ENCODE measurements at regions not wholly inside any gene's neighbourhood (a gene's known extent, or its start where the extent isn't known, plus 50 kb on each side); places are given as distances from the start of the nearest gene placed in this dataset.
"Not testable (repeated sequence)": the region's sequence is repeated elsewhere in the genome, so short reads cannot be mapped to it uniquely, and the experiment has no call there.

DNA sequence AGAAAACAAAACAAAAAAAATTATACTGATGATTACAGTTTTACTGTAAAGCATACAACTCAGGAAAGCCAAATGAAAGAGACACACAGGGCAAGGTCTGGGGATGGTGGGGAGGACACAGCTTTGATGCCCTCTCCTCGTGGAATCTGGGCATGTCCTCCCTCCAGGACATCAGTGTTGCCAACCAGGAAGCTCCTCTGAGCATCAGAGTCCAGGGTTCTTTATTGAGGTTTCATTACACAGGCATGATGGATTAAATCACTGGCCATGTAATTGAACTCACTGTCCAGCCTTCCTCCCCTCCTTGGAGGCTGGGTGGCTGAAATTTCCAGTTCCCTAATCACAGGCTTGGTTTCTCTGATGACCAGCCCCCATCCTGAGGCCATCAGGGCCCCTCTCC, 89.6 kb upstream of the MIER3 start:
- DNase-seq, result no peak
- Histone ChIP-seq H3K4me1 (no peaks in the 10 kb centered on the region), H3K27me3 (no peaks in the 10 kb centered on the region), H3K4me3 (no peak overlapping the region), H3K27ac (no peak overlapping the region), H3K36me3 (no peaks in the 10 kb centered on the region), H3K9me3 (replicated peaks) (no peaks in the 10 kb centered on the region)

DNA sequence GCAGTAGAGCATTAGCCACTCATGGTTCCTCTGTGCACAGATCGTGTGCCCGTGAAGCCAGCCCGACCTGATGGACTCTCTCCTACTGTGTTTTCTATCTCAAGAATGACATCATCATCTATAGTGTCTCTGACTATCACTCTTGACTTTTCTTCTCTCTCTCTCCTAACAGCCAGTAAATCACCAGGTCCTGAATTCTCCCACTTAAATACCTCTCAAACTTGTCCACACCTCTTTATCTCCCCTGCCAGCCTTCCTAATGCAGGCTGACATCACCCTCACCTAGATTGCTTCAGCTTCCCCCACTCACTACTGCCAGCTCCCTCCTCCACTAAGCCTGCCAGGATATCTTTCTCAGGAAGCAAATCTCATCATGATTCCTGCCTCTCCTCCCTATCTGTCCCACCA, 90.6 kb upstream of the MIER3 start:
- no peak overlapping the region for H3K4me3 ChIP-seq
- DNase-seq, result no peak
- H3K9me3 ChIP-seq (replicated peaks), result no peaks in the 10 kb centered on the region
- no peaks in the 10 kb centered on the region for H3K27me3 ChIP-seq
- no peaks in the 10 kb centered on the region for H3K36me3 ChIP-seq
- no peaks in the 10 kb centered on the region for H3K4me1 ChIP-seq
- no peak overlapping the region for H3K27ac ChIP-seq

DNA sequence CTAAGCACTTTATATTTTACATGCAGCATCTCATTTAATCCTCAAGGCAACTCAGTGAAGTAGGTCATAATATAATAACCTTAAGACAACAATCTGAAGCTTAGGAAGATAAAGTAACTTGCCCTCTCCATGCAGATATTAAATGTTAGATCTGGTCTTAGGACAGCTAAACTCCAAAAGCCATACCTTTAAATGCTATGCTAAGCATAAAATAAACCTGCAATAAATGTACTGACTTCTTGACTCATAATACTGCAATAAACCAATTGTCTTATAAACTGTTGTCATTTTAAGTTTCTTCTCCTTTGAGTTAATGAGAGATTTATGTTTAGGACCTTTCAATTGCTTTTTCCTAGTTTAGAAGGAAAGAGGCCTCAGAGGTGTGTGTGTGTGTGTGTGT, 102.2 kb upstream of the MIER3 start:
- H3K27ac ChIP-seq, result no peak overlapping the region

DNA sequence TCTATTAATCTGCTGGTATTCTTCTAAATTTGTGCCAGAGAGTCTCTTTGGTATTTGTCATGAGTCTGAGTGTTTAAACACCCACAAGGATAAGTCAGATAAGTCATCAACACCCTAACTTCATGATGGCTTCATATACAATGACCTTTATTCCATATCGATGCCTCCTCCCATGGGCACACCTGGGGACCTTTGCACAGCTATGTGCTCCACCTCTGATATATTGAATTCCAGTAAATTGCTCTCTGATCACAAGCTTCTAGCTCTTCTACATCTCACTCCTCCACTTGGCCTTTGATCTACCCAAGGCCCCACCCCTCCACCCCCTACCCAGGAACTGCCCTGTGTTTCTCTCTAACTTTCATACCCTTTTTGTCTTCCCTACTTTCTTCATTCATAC, 102.7 kb upstream of the MIER3 start:
- Histone ChIP-seq H3K27ac (no peak overlapping the region), H3K4me3 (no peak overlapping the region), H3K36me3 (no peaks in the 10 kb centered on the region), H3K27me3 (no peaks in the 10 kb centered on the region; the same call in 1 of the 2 replicates), H3K9me3 (replicated peaks) (no peaks in the 10 kb centered on the region), H3K4me1 (no peaks in the 10 kb centered on the region)
- DNase-seq, result no peak

More for the DNA sequence above, 102.2 kb upstream of the MIER3 start:
- H3K4me3 ChIP-seq, result no peak overlapping the region
- no peaks in the 10 kb centered on the region for H3K36me3 ChIP-seq
- no peak for DNase-seq
- H3K4me1 ChIP-seq, result no peaks in the 10 kb centered on the region
- no peaks in the 10 kb centered on the region for H3K9me3 ChIP-seq (replicated peaks)
- no peaks in the 10 kb centered on the region; the same call in 1 of the 2 replicates for H3K27me3 ChIP-seq

DNA sequence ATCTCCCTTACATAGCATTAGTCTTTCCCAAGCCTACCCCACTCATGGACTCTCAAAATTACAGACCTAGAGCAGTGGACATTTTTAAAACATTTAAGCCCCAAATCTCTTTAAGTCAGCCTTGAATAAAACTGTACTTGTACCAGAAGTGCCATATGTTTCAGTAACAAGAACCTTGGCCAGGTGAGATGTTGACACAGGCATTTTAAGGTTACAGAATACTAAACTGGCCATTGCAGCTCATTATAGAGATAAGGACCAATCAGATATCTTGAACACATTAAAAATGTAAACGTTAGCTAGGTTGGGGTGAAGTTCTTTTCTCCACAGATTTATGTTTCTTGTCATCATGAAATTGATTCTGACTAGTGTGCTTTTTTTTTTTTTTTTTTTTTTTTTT, 103.8 kb upstream of the MIER3 start:
- Histone ChIP-seq H3K4me1 (no peaks in the 10 kb centered on the region), H3K27ac (no peak overlapping the region), H3K4me3 (no peak overlapping the region), H3K36me3 (no peaks in the 10 kb centered on the region), H3K9me3 (replicated peaks) (no peaks in the 10 kb centered on the region), H3K27me3 (no peaks in the 10 kb centered on the region; the same call in 1 of the 2 replicates)
- no peak for DNase-seq

DNA sequence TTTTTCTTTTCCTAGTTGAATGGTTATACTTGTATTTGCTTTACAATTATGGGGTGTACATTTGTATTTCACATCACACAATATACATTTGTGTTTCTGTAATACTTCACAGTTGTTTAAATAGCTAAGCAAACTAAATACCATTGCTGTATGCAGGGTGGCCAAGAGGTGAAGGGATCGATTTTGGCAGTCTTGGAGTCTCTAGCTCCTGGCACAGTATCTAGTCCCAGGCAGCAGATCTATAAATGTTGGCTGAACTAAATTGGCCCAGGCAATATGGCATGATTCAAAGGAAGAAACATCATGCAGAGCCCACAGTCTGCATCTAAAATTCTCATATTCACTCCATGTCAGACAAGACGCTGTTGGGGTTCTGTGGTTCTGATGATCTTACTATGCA, 110.1 kb upstream of the GPBP1 start:
- no peak overlapping the region for H3K27ac ChIP-seq
- no peak for DNase-seq
- H3K4me1 ChIP-seq, result no peaks in the 10 kb centered on the region
- no peaks in the 10 kb centered on the region for H3K27me3 ChIP-seq
- H3K36me3 ChIP-seq, result no peaks in the 10 kb centered on the region
- H3K9me3 ChIP-seq (replicated peaks), result no peaks in the 10 kb centered on the region
- H3K4me3 ChIP-seq, result no peak overlapping the region

DNA sequence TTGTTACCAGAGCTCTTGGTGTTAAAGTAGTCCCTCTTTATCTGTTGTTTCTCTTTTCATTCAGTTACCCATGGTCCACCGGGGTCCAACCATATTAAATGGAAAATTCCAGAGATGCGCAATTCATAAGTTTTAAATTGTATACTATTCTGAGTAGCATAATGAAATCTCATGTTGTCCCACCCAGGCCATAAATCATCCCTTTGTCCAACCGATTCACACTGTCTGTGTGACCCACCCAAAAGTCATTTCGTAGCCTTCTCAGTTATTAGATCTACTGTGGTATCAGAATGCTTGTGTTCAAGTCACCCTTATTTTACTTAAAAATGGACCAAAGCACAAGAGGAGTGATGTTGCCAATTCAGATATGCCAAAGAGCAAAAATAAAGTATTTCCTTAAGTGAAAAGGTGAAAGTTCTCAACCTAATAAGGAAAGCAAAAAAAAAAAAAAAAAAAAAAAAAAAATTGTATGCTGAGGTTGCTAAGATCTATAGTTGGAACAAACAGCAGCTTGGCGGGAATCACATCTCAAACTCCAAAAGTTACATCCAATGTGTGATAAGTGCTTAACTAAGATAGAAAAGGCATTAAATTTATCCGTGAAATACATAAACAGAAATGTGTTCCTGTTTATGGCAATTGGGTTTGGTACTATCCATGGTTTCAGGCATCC, 106.8 kb upstream of the GPBP1 start:
- DNase-seq, result no peak
- Histone ChIP-seq H3K9me3 (replicated peaks) (no peaks in the 10 kb centered on the region), H3K36me3 (no peaks in the 10 kb centered on the region), H3K27me3 (no peaks in the 10 kb centered on the region), H3K27ac (no peak overlapping the region), H3K4me1 (no peaks in the 10 kb centered on the region), H3K4me3 (no peak overlapping the region)

DNA sequence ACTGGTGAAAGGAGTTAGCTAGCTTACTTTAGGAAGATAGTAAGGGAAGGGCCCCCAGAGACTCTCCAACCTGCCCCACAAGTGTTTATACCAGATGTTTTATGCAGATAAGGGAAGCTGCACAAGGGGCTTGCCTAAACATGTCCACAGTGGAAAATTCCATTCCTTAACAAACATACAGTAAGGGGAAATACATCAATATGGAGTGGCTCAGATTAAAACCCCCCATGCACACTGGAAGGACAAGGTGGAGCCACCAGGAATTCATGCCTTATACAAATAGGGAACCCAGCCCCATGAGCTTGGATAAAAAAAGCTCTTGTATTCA, 106.3 kb upstream of the GPBP1 start:
- Histone ChIP-seq H3K36me3 (no peaks in the 10 kb centered on the region), H3K9me3 (replicated peaks) (no peaks in the 10 kb centered on the region), H3K4me3 (no peak overlapping the region), H3K4me1 (no peaks in the 10 kb centered on the region), H3K27ac (no peak overlapping the region), H3K27me3 (no peaks in the 10 kb centered on the region)
- peak; percentile 33 to 34 for DNase-seq

DNA sequence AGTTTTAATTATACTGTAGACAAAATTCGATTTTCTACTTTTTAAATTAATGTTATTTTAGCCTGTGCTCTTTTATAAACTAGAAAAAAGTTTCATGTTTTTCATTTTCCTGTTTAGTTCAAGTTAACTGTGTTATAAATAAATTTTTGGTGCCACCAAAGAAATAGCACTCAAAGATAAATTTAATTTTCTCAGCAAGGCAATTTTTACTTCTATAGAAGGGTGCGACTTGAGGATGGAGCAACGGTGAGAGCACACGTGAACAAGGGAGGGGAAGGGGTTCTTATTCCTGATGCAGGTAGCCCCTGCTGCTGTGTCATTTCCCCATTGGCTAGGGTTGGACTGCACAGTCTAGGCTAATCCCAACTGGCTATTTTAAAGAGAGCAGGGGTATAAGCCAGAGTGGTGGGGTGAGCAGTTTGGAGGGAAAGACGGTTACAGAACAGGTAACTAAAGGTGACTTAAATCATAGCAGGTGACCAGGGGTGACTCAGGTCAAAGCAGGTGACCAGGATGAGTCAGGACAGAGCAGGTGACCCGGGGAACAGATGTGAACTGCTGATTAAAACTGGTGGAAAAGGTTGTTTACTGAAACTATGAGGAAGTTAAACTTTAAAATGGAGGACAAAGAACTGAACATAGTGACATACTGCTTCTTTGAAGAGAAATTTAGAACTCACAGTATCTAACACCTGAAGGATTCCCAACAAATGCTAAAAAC, 104.6 kb upstream of the GPBP1 start:
- no peak overlapping the region for H3K4me3 ChIP-seq
- no peaks in the 10 kb centered on the region for H3K4me1 ChIP-seq
- no peak overlapping the region for H3K27ac ChIP-seq
- no peaks in the 10 kb centered on the region for H3K27me3 ChIP-seq
- no peak for DNase-seq
- no peaks in the 10 kb centered on the region for H3K36me3 ChIP-seq
- no peaks in the 10 kb centered on the region for H3K9me3 ChIP-seq (replicated peaks)

DNA sequence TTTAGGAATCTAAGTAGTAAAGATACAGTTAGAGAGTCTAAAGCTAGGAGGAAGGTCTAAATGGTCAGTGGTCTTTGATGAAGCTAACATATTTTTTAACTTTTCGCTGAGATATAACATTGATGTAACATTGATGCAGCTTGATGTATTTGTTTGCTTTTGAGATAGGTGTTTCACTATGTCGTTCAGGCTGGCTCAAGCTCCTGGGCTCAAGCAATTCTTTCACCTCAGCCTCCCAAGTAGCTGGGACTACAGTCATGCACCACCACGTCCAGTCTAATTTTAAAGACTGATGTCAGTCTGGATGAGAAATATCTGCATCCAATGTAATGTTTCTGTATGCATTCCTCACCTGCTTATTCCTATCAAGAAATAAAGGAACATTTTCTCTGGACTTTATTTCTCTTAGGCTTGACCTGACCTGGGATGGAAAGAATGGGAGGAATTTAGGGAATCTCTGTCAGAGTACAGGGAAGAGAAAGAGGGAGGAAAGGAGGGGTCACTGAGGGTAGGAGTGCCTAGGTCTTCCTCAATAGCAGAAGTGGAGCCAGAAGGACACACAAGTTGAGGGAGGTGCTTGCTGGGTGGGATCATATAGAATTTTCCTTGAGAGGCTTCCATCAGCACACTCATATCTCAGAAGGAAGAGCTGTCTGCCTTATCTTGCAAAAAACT, 101.5 kb upstream of the GPBP1 start:
- H3K4me3 ChIP-seq, result no peak overlapping the region
- no peaks in the 10 kb centered on the region for H3K27me3 ChIP-seq
- H3K9me3 ChIP-seq (replicated peaks), result no peaks in the 10 kb centered on the region
- no peak overlapping the region for H3K27ac ChIP-seq
- no peaks in the 10 kb centered on the region for H3K4me1 ChIP-seq
- DNase-seq, result no peak
- H3K36me3 ChIP-seq, result no peaks in the 10 kb centered on the region

DNA sequence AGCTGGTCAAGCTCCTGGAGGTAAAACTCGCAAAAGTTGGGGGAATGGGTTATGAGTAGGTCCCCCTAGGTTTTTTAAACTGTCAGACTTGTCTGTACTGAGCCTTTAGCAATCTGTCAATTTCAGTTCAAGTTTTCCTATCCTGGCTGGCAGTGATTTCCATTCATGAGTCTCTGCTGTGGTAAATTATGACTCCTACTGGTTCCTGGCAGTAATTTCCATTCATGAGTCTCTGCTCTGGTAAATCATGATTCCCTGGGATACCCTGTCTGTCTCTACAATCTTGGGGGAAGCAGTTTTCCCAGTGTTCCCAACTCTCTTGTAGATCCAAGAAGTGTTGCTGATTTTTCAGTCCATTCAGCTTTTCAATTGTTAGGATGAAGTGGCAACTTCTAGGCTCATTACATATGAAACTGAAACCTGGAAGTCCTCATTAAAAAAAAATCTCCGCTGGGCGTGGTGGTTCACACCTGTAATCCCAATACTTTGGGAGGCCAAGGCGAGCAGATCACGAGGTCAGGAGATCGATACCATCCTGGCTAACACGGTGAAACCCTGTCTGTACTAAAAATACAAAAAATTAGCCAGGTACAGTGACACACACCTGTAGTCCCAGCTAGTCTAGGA, 91.3 kb upstream of the GPBP1 start:
- H3K4me3 ChIP-seq, result no peak overlapping the region
- H3K27me3 ChIP-seq, result no peaks in the 10 kb centered on the region
- H3K4me1 ChIP-seq, result no peaks in the 10 kb centered on the region
- no peaks in the 10 kb centered on the region for H3K9me3 ChIP-seq (replicated peaks)
- no peak for DNase-seq
- no peaks in the 10 kb centered on the region for H3K36me3 ChIP-seq
- H3K27ac ChIP-seq, result no peak overlapping the region

DNA sequence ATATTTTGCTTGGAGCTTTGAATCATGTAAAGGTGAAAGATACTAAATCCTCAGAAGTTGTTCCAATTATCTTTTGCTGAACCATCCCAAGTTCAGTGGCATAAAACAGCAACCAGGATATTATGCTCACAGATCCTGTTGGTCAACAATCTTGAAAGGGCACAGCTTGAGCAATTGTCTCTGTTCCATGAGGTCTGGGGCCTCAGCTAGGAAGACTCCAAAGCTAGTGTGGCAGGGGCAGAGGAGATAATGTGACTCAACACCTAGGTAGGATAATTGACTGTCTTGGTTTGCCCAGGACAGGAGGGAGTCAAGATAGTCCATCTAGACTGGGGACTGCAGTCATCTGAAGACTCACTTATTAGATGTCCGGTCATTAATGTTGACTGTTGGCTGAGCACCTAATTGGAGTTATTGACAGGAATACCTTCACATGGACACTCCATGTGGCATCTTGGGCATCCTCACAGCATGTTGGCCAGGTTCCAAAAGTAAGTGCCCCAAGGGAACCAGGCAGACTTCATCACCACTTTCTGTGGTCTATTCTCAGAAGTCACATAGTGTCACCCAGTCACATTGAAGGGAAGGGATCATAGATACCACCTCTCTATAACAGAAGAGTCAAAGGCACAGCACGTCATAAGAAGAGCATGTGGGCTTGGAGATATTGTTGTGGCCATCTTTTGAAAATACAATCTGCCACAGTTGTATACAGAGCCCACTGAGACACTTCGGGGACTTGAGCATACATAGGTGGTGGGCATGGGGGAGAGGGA, 88.4 kb upstream of the GPBP1 start:
- no peak for DNase-seq
- Histone ChIP-seq H3K9me3 (replicated peaks) (no peaks in the 10 kb centered on the region), H3K4me1 (no peaks in the 10 kb centered on the region), H3K27ac (no peak overlapping the region), H3K27me3 (no peaks in the 10 kb centered on the region), H3K4me3 (no peak overlapping the region), H3K36me3 (no peaks in the 10 kb centered on the region)

DNA sequence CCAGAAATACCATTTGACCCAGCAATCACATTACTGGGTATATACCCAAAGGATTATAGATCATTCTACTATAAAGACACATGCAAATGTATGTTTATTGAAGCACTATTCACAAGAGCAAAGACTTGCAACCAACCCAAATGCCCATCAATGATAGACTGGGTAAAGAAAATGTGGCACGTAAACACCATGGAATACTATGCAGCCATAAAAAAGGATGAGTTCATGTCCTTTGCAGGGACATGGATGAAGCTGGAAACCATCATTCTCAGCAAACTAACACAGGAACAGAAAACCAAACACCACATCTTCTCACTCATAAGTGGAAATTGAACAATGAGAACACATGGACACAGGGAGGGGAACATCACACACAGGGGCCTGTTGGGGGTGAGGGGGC, 85.9 kb upstream of the GPBP1 start:
- not testable (repeated sequence) for H3K9me3 ChIP-seq (replicated peaks); H3K4me3 ChIP-seq; H3K27me3 ChIP-seq

DNA sequence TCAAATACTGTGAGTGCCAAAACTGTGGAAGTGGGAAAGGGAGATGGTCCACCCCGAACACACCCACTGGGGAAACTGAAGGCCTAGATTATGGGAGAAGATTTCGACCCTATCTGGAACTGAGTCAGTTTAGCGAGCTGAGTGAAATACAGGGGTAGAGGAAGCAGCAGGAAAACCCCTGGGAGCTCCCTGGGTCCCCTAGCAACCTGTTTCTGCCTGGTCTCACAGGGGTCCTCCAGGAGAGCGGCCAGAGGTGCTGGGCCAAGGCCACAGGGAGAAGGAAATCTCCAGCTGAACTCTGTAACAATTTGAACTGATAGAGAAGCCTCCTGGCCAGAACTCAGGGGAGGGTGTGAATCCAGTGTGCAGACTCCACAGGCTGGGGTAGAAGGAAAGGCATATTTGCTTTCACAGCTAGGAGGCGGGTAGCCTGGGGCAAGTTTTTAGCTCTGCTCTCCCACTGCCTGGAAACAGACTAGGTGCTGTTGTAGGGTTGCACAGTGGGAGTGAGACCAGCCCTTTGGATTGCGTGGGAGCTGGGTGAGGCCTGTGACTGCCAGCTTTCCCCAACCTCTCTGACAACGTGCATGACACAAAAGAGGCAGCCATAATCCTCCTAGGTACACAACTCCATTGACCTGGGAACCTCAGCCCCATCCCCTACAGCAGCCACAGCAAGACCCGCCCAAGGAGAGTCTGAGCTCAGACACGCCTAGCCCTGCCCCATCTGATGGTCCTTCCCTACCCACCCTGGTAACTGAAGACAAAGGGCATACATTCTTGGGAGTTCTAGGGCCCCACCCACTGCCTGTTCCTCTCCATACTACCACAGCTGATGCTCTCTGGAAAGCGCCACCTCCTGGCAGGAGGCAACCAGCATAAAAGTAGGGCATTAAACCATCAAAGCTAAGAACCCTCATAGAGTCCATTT, 78.8 kb upstream of the GPBP1 start:
- Histone ChIP-seq H3K9me3 (replicated peaks) (no peaks in the 10 kb centered on the region), H3K27ac (no peak overlapping the region), H3K4me1 (no peaks in the 10 kb centered on the region), H3K4me3 (no peak overlapping the region), H3K36me3 (no peaks in the 10 kb centered on the region), H3K27me3 (no peaks in the 10 kb centered on the region)
- peak; percentile 22 to 35 for DNase-seq

More for the DNA sequence above, 85.9 kb upstream of the GPBP1 start:
- H3K4me1 ChIP-seq, H3K27ac ChIP-seq, H3K36me3 ChIP-seq, DNase-seq: not testable (repeated sequence)
